ENCODE measurements at regions not wholly inside any gene's neighbourhood (a gene's known extent, or its start where the extent isn't known, plus 50 kb on each side); places are given as distances from the start of the nearest gene placed in this dataset.

DNA sequence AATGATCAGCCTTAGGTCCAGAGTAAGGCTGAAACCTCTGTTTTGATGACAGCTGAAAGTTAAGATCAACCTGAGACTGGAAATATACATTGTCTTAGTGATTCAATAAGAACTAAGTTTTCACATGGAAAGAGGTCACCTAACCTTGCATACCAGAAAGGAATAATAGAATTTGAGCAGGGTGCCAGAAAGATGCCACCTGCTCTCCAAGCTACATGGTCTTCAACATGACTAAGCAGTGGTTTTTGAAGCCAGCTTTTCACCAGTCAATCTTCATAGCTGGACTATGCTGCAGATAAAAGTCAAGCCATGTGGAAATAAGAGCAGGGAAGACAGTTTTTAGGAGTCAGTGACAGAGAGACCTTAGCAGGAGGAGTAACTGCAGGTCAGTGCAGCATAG, 589.4 kb upstream of the SYT4 start:
- TF ChIP-seq EP300 (IDR thresholded peaks at IDR 0.05; ENCODE audit: low read depth) (no peak), POLR2A (IDR thresholded peaks at IDR 0.05) (no peak), POLR2AphosphoS5 (IDR thresholded peaks at IDR 0.05) (no peak)
- TF ChIP-seq, protein P1, sequence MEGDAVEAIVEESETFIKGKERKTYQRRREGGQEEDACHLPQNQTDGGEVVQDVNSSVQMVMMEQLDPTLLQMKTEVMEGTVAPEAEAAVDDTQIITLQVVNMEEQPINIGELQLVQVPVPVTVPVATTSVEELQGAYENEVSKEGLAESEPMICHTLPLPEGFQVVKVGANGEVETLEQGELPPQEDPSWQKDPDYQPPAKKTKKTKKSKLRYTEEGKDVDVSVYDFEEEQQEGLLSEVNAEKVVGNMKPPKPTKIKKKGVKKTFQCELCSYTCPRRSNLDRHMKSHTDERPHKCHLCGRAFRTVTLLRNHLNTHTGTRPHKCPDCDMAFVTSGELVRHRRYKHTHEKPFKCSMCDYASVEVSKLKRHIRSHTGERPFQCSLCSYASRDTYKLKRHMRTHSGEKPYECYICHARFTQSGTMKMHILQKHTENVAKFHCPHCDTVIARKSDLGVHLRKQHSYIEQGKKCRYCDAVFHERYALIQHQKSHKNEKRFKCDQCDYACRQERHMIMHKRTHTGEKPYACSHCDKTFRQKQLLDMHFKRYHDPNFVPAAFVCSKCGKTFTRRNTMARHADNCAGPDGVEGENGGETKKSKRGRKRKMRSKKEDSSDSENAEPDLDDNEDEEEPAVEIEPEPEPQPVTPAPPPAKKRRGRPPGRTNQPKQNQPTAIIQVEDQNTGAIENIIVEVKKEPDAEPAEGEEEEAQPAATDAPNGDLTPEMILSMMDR (IDR thresholded peaks at IDR 0.05): no peak

Data from transverse colon (tissue), 4 donors.